IMR-90 (cell line): ENCODE measurements at regions not wholly inside any gene's neighbourhood (a gene's known extent, or its start where the extent isn't known, plus 50 kb on each side); places are given as distances from the start of the nearest gene placed in this dataset.

Experiments
- ATAC-seq: fragments of 200-7000 bp; cut with Tn5 transposase; 2 replicates; pipeline ENCODE4 v1.9.1; 2020; ENCODE audit warnings: low read depth, mild to moderate bottlenecking, moderate library complexity
- BruUV-seq: library from RNA; stranded (reverse); fragments of 400-500 nt; replicated peaks from 2 replicates; lab custom pipeline; 2021; lab: Mats Ljungman, UMichigan
- CTCF ChIA-PET: fragments of 300-600 bp; formaldehyde crosslinking; extraction: SDS; loops from one replicate; lab custom pipeline; 2021; ENCODE audit warnings: antibody characterized with exemption; lab: Yijun Ruan, JAX
- POLR2A ChIA-PET: fragments of 300-600 bp; sonication (Branson Sonifier 250); formaldehyde crosslinking; loops from one replicate; lab custom pipeline; 2022; ENCODE audit warnings: antibody characterized with exemption; ENCODE audit not compliant: unreplicated experiment; lab: Charles Lee
- DNase-seq: peaks from one replicate; pipeline ENCODE4 v3.0.0; 2013
- H2AFZ ChIP-seq: replicated peaks from 2 replicates; pipeline ENCODE3; 2013; ENCODE audit warnings: low read length, mild to moderate bottlenecking; ENCODE audit not compliant: poor library complexity
- H2AK5ac ChIP-seq: 2 replicates; pipeline ENCODE4 v1.6.1; 2013; ENCODE audit warnings: low read depth, low read length, inconsistent platforms
- H2AK9ac ChIP-seq: replicated peaks from 2 replicates; pipeline ENCODE3; 2013; ENCODE audit warnings: mild to moderate bottlenecking, low read depth, low read length, moderate library complexity; ENCODE audit not compliant: poor library complexity
- H2BK120ac ChIP-seq: 2 replicates; pipeline ENCODE4 v1.6.1; 2013; ENCODE audit warnings: low read depth, low read length, inconsistent platforms
- H2BK15ac ChIP-seq: 3 replicates; pipeline ENCODE4 v1.6.1; 2013; ENCODE audit warnings: low read depth, low read length, inconsistent platforms
- H2BK20ac ChIP-seq: 2 replicates; pipeline ENCODE4 v1.6.1; 2013; ENCODE audit warnings: low read depth, mild to moderate bottlenecking, inconsistent platforms, low read length, moderate library complexity
- H2BK5ac ChIP-seq: 2 replicates; pipeline ENCODE4 v1.6.1; 2013; ENCODE audit warnings: mild to moderate bottlenecking, low read depth, low read length, inconsistent platforms; ENCODE audit not compliant: poor library complexity, severe bottlenecking
- H3K14ac ChIP-seq: replicated peaks from 2 replicates; pipeline ENCODE4 v1.6.1; 2013; ENCODE audit warnings: low read depth, low read length, inconsistent platforms
- H3K18ac ChIP-seq: 2 replicates; pipeline ENCODE4 v1.6.1; 2013; ENCODE audit warnings: low read depth, low read length, control low read depth
- H3K23ac ChIP-seq: 2 replicates; pipeline ENCODE4 v1.6.1; 2013; ENCODE audit warnings: low read depth, low read length, inconsistent platforms
- H3K27ac ChIP-seq: 2 replicates; pipeline ENCODE4 v1.5.1; 2013; ENCODE audit warnings: mild to moderate bottlenecking, control low read depth, low read length; ENCODE audit not compliant: insufficient read depth
- H3K27me3 ChIP-seq: 2 replicates; pipeline ENCODE4 v1.6.1; 2013; ENCODE audit warnings: low read length; ENCODE audit not compliant: control insufficient read depth, insufficient read depth
- H3K36me3 ChIP-seq: 2 replicates; pipeline ENCODE4 v1.6.1; 2013; ENCODE audit warnings: low read length, mixed read lengths; ENCODE audit not compliant: control insufficient read depth, insufficient read depth
- H3K4ac ChIP-seq: 2 replicates; pipeline ENCODE4 v1.6.1; 2013; ENCODE audit warnings: low read depth, low read length, inconsistent platforms
- H3K4me1 ChIP-seq: 2 replicates; pipeline ENCODE4 v1.6.1; 2013; ENCODE audit warnings: low read length, mixed read lengths; ENCODE audit not compliant: control insufficient read depth, insufficient read depth
- H3K4me2 ChIP-seq: 2 replicates; pipeline ENCODE4 v1.6.1; 2013; ENCODE audit warnings: low read depth, mild to moderate bottlenecking, control low read depth, low read length, moderate library complexity
- H3K4me3 ChIP-seq: 2 replicates; pipeline ENCODE4 v1.5.1; 2013; ENCODE audit warnings: low read depth, mild to moderate bottlenecking, control low read depth, low read length, moderate library complexity; ENCODE audit not compliant: insufficient read depth
- H3K56ac ChIP-seq: 2 replicates; pipeline ENCODE4 v1.6.1; 2013; ENCODE audit warnings: low read length, inconsistent platforms; ENCODE audit not compliant: insufficient read depth; ENCODE audit errors: extremely low read depth
- H3K79me1 ChIP-seq, 2 experiments: 2 replicates each; pipeline ENCODE4 v1.6.1; 2013; ENCODE audit warnings: low read length in 2 of 2, inconsistent platforms in 1 of 2, low read depth in 1 of 2
- H3K9ac ChIP-seq: 2 replicates; pipeline ENCODE4 v1.6.1; 2013; ENCODE audit warnings: low read depth, low read length, control low read depth
- H3K9me1 ChIP-seq: 2 replicates; pipeline ENCODE4 v1.6.1; 2013; ENCODE audit warnings: low read length, inconsistent platforms; ENCODE audit not compliant: insufficient read depth
- H3K9me3 ChIP-seq: 2 replicates; pipeline ENCODE4 v1.6.1; 2013; ENCODE audit warnings: low read length; ENCODE audit not compliant: control insufficient read depth, insufficient read depth
- H4K20me1 ChIP-seq: 2 replicates; pipeline ENCODE4 v1.6.1; 2013; ENCODE audit warnings: low read length, inconsistent platforms; ENCODE audit not compliant: insufficient read depth
- H4K5ac ChIP-seq: 2 replicates; pipeline ENCODE4 v1.6.1; 2013; ENCODE audit warnings: mild to moderate bottlenecking, low read depth, low read length, control low read depth
- H4K8ac ChIP-seq, 2 experiments: 2 replicates each; pipeline ENCODE4 v1.6.1; 2013; ENCODE audit warnings: low read depth in 2 of 2, low read length in 2 of 2, control low read depth in 1 of 2, inconsistent platforms in 1 of 2
- H4K91ac ChIP-seq: 2 replicates; pipeline ENCODE4 v1.6.1; 2013; ENCODE audit warnings: low read depth, low read length, inconsistent platforms; ENCODE audit not compliant: insufficient read depth
- CHD1 ChIP-seq: IDR thresholded peaks from 2 replicates; pipeline ENCODE4 v1.6.1; 2012; ENCODE audit warnings: low read depth, low read length, improper control_type of control experiment
- FOS ChIP-seq: fragments of 150-350 bp; IDR thresholded peaks from 2 replicates; pipeline ENCODE4 v1.6.1; 2016; ENCODE audit warnings: low read depth, low read length
- MAZ ChIP-seq: IDR thresholded peaks from 2 replicates; pipeline ENCODE4 v1.6.1; 2012; ENCODE audit warnings: low read depth, mild to moderate bottlenecking, low read length, improper control_type of control experiment, moderate library complexity, borderline replicate concordance
- NFE2L2 ChIP-seq: fragments of 150-350 bp; IDR thresholded peaks from 2 replicates; pipeline ENCODE4 v1.6.1; 2016; ENCODE audit warnings: low read depth, mild to moderate bottlenecking, low read length
- POLR2A ChIP-seq: IDR thresholded peaks from 2 replicates; pipeline ENCODE4 v1.6.1; 2012; ENCODE audit warnings: mild to moderate bottlenecking, low read depth, low read length
- RAD21 ChIP-seq: IDR thresholded peaks from 2 replicates; pipeline ENCODE4 v1.6.1; 2012; ENCODE audit warnings: low read length, improper control_type of control experiment
- RFX5 ChIP-seq: IDR thresholded peaks from 2 replicates; pipeline ENCODE4 v1.8.0; 2012; ENCODE audit warnings: low read depth, mild to moderate bottlenecking, low read length, moderate library complexity
- SMC3 ChIP-seq: fragments of 150-350 bp; IDR thresholded peaks from 2 replicates; pipeline ENCODE4 v1.6.1; 2016; ENCODE audit warnings: low read depth, mild to moderate bottlenecking, antibody characterized with exemption, low read length, moderate library complexity
- USF2 ChIP-seq: fragments of 150-350 bp; IDR thresholded peaks from 2 replicates; pipeline ENCODE4 v1.6.1; 2017; ENCODE audit warnings: mild to moderate bottlenecking, antibody characterized with exemption, low read length, low read depth
- WGBS, 2 experiments: methylation state at CpG; one replicate each; pipeline versions ENCODE4 v1.1.5 to v1.1.7; 2013; ENCODE audit warnings: missing lambda C conversion rate in 2 of 2; ENCODE audit not compliant: insufficient read length in 1 of 2; ENCODE audit errors: extremely low coverage in 2 of 2; 5-methylcytosine and 5-hydroxymethylcytosine counted together
- dilution Hi-C: fragments of 300-500 bp; cut with HindIII; formaldehyde crosslinking; loops from one replicate; pipeline ENCODE4 v1.14.3; 2018; ENCODE audit warnings: low sequenced_read_pairs; ENCODE audit not compliant: unreplicated experiment
- in situ Hi-C: fragments of 300-500 bp; cut with MboI; formaldehyde crosslinking; loops from 3 replicates; pipeline ENCODE4 v1.14.3; 2019; ENCODE audit warnings: low sequenced_read_pairs, inconsistent platforms, mixed read lengths
- intact Hi-C: fragments of 100-400 bp; cut with micrococcal nuclease; formaldehyde crosslinking; loops from 2 replicates; pipeline ENCODE4 v1.10.0; 2022

- Histone ChIP-seq H3K18ac (no peak overlapping the region), H2AFZ (no peak overlapping the region), H3K56ac (no peak overlapping the region), H4K8ac (no peak overlapping the region), H3K14ac (no peak overlapping the region), H3K9ac (no peak overlapping the region), H2BK15ac (no peak overlapping the region), H2BK20ac (no peak overlapping the region), H3K4me3 (no peak overlapping the region), H2BK5ac (no peak overlapping the region), H2AK5ac (no peak overlapping the region), H4K91ac (no peak overlapping the region), H3K4ac (no peak overlapping the region), H3K27me3 (no peaks in the 10 kb centered on the region), H2BK120ac (no peak overlapping the region), H3K9me1 (no peaks in the 10 kb centered on the region), H3K79me1 (no peaks in the 10 kb centered on the region), H3K4me1 (no peaks in the 10 kb centered on the region), H4K20me1 (no peaks in the 10 kb centered on the region), H3K9me3 (peaks cover 7% of the 10 kb centered on the region), H4K5ac (no peak overlapping the region), H3K4me2 (no peak overlapping the region), H3K27ac (no peak overlapping the region), H2AK9ac (no peak overlapping the region), H3K23ac (no peak overlapping the region), H3K36me3 (no peaks in the 10 kb centered on the region)
- ATAC-seq (no peak), DNase-seq (no peak)
- no CpG with 5 or more reads among the region's 2 CpGs for WGBS, 2 experiments
- CTCF ChIA-PET, result no interaction called here
- POLR2A ChIA-PET, result no interaction called here
- in situ Hi-C loops (no loop called here), intact Hi-C loops (no loop called here), dilution Hi-C loops (no loop called here)
- no TSS peak for BruUV-seq
- TF ChIP-seq NFE2L2, result no peak
- no peak for TF ChIP-seq RFX5
- no peak for TF ChIP-seq POLR2A
- TF ChIP-seq CHD1, result no peak
- no peak for TF ChIP-seq MAZ
- no peak for TF ChIP-seq FOS
- no peak for TF ChIP-seq RAD21
- TF ChIP-seq USF2, result no peak
- TF ChIP-seq SMC3, result no peak
These were observed 93.6 kb upstream of the CPNE8 start for GRCh38 chr12:38998887-38999482.
